ENCODE measurements at regions not wholly inside any gene's neighbourhood (a gene's known extent, or its start where the extent isn't known, plus 50 kb on each side); places are given as distances from the start of the nearest gene placed in this dataset.

GRCh38 chr13:101003566-101003965 lies 329.0 kb upstream of the TMTC4 start:
- Histone ChIP-seq H3K27ac (replicated peaks) (no peak overlapping the region), H3K27me3 (ENCODE audit: insufficient read depth, poor library complexity, severe bottlenecking) (no peaks in the 10 kb centered on the region), H3K4me3 (replicated peaks; ENCODE audit: insufficient read depth, low read length) (no peak overlapping the region)
- no peak for DNase-seq (ENCODE audit: low read depth in 1 of 2, low spot score in 1 of 2)
- TF ChIP-seq SPI1 (IDR thresholded peaks at IDR 0.05; ENCODE audit: borderline replicate concordance, low read depth) (no peak), REST (IDR thresholded peaks at IDR 0.05; ENCODE audit: insufficient replicate concordance, low read depth) (no peak), POLR2AphosphoS5 (IDR thresholded peaks at IDR 0.05; ENCODE audit: low read depth) (no peak), CTCF (IDR thresholded peaks at IDR 0.05; ENCODE audit: insufficient read depth, low read length) (no peak), GABPA (IDR thresholded peaks at IDR 0.05; ENCODE audit: low read depth) (no peak)

GRCh38 chr13:100989392-100989791 lies 314.8 kb upstream of the TMTC4 start:
- H3K27me3 ChIP-seq (ENCODE audit: insufficient read depth, poor library complexity, severe bottlenecking), result no peaks in the 10 kb centered on the region
- H3K27ac ChIP-seq (replicated peaks), result no peak overlapping the region
- H3K4me3 ChIP-seq (replicated peaks; ENCODE audit: insufficient read depth, low read length), result no peak overlapping the region
- TF ChIP-seq GABPA (IDR thresholded peaks at IDR 0.05; ENCODE audit: low read depth) (no peak), SPI1 (IDR thresholded peaks at IDR 0.05; ENCODE audit: borderline replicate concordance, low read depth) (no peak), REST (IDR thresholded peaks at IDR 0.05; ENCODE audit: insufficient replicate concordance, low read depth) (no peak), CTCF (IDR thresholded peaks at IDR 0.05; ENCODE audit: insufficient read depth, low read length) (no peak), POLR2AphosphoS5 (IDR thresholded peaks at IDR 0.05; ENCODE audit: low read depth) (no peak)
- no peak for DNase-seq (ENCODE audit: low read depth in 1 of 2, low spot score in 1 of 2)

- TF ChIP-seq POLR2AphosphoS5 (IDR thresholded peaks at IDR 0.05; ENCODE audit: low read depth) (no peak), SPI1 (IDR thresholded peaks at IDR 0.05; ENCODE audit: borderline replicate concordance, low read depth) (no peak), GABPA (IDR thresholded peaks at IDR 0.05; ENCODE audit: low read depth) (no peak), REST (IDR thresholded peaks at IDR 0.05; ENCODE audit: insufficient replicate concordance, low read depth) (no peak), CTCF (IDR thresholded peaks at IDR 0.05; ENCODE audit: insufficient read depth, low read length) (no peak)
- Histone ChIP-seq H3K4me3 (replicated peaks; ENCODE audit: insufficient read depth, low read length) (no peak overlapping the region), H3K27me3 (ENCODE audit: insufficient read depth, poor library complexity, severe bottlenecking) (no peaks in the 10 kb centered on the region), H3K27ac (replicated peaks) (no peak overlapping the region)
- no peak for DNase-seq (ENCODE audit: low read depth in 1 of 2, low spot score in 1 of 2)
These were observed 314.3 kb upstream of the TMTC4 start for GRCh38 chr13:100988921-100989320.
